ENCODE measurements at regions not wholly inside any gene's neighbourhood (a gene's known extent, or its start where the extent isn't known, plus 50 kb on each side); places are given as distances from the start of the nearest gene placed in this dataset.

- TF ChIP-seq CTCF (IDR thresholded peaks at IDR 0.05; ENCODE audit: low read depth, low read length, missing control alignments), result no peak
- H3K4me3 ChIP-seq (ENCODE audit: low read depth, low read length), result no peak overlapping the region
- no peak for DNase-seq (ENCODE audit: low read depth)
These were observed 73.5 kb upstream of the SLCO3A1 start for GRCh38 chr15:91779960-91780359.

- DNase-seq (ENCODE audit: low read depth), result no peak
- no peak overlapping the region for H3K4me3 ChIP-seq (ENCODE audit: low read depth, low read length)
- TF ChIP-seq CTCF (IDR thresholded peaks at IDR 0.05; ENCODE audit: low read depth, low read length, missing control alignments), result no peak
These were observed 73.1 kb upstream of the SLCO3A1 start for GRCh38 chr15:91780387-91780786.

- no peak for DNase-seq (ENCODE audit: low read depth)
- no peak overlapping the region for H3K4me3 ChIP-seq (ENCODE audit: low read depth, low read length)
- TF ChIP-seq CTCF (IDR thresholded peaks at IDR 0.05; ENCODE audit: low read depth, low read length, missing control alignments), result no peak
These were observed 71.3 kb upstream of the SLCO3A1 start for GRCh38 chr15:91782221-91782620.

- no peak overlapping the region for H3K4me3 ChIP-seq (ENCODE audit: low read depth, low read length)
- no peak for TF ChIP-seq CTCF (IDR thresholded peaks at IDR 0.05; ENCODE audit: low read depth, low read length, missing control alignments)
- no peak for DNase-seq (ENCODE audit: low read depth)
These were observed 70.5 kb upstream of the SLCO3A1 start for GRCh38 chr15:91783008-91783407.

- no peak overlapping the region for H3K4me3 ChIP-seq (ENCODE audit: low read depth, low read length)
- TF ChIP-seq CTCF (IDR thresholded peaks at IDR 0.05; ENCODE audit: low read depth, low read length, missing control alignments), result no peak
- DNase-seq (ENCODE audit: low read depth), result no peak
These were observed 70.1 kb upstream of the SLCO3A1 start for GRCh38 chr15:91783451-91783850.

- TF ChIP-seq CTCF (IDR thresholded peaks at IDR 0.05; ENCODE audit: low read depth, low read length, missing control alignments), result no peak
- no peak overlapping the region for H3K4me3 ChIP-seq (ENCODE audit: low read depth, low read length)
- DNase-seq (ENCODE audit: low read depth), result no peak
These were observed 68.4 kb upstream of the SLCO3A1 start for GRCh38 chr15:91784973-91785709.

- no peak for TF ChIP-seq CTCF (IDR thresholded peaks at IDR 0.05; ENCODE audit: low read depth, low read length, missing control alignments)
- no peak for DNase-seq (ENCODE audit: low read depth)
These were observed 66.3 kb upstream of the SLCO3A1 start for GRCh38 chr15:91787198-91787597.

More at GRCh38 chr15:91787198-91787597, 66.3 kb upstream of the SLCO3A1 start:
- H3K4me3 ChIP-seq (ENCODE audit: low read depth, low read length), result no peak overlapping the region

Measured in GM12864 (cell line).